ENCODE measurements at regions not wholly inside any gene's neighbourhood (a gene's known extent, or its start where the extent isn't known, plus 50 kb on each side); places are given as distances from the start of the nearest gene placed in this dataset.

DNA sequence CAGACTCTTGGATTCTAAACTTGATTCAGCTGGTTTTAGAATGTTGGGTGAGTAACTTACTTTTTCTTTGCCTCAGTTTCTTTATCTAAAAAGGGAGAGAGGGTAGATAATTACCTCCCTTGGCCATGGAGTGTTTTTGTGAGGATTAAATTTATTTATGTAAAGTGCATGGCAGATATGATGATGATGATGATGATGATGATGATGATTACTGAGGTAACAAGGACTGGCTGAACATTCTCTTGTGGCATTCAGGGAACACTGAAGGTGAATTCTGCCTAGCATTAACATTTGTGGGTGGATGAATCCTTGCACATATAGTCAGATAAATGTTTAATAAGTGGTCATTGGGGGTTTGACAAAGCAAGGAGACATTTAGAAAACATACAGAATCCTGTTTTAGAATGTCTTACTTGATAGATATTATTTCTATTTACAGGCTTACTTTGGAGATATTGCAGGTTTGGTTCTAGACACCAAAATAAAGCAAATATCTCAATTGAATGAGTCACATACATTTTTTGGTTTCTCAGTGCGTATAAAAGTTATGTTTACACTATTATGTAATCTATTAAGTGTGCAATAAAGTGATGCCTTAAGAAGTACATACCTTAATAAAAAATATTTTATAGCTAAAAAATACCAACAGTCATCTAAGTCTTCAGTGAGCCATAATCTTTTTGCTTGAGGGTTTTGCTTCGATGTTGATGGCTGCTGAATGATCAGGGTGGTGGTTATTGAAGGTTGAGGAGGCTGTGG lies 123.2 kb downstream of the SNAPC1 start:
- TF ChIP-seq, protein P1, sequence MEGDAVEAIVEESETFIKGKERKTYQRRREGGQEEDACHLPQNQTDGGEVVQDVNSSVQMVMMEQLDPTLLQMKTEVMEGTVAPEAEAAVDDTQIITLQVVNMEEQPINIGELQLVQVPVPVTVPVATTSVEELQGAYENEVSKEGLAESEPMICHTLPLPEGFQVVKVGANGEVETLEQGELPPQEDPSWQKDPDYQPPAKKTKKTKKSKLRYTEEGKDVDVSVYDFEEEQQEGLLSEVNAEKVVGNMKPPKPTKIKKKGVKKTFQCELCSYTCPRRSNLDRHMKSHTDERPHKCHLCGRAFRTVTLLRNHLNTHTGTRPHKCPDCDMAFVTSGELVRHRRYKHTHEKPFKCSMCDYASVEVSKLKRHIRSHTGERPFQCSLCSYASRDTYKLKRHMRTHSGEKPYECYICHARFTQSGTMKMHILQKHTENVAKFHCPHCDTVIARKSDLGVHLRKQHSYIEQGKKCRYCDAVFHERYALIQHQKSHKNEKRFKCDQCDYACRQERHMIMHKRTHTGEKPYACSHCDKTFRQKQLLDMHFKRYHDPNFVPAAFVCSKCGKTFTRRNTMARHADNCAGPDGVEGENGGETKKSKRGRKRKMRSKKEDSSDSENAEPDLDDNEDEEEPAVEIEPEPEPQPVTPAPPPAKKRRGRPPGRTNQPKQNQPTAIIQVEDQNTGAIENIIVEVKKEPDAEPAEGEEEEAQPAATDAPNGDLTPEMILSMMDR (IDR thresholded peaks at IDR 0.05; ENCODE audit: unreplicated experiment in 3 of 3), result no peak
- peaks cover 4% of the 10 kb centered on the region for H3K27me3 Mint-ChIP-seq (ENCODE audit: low read depth)
- no peaks in the 10 kb centered on the region for H3K36me3 Mint-ChIP-seq (ENCODE audit: low read depth)
- H3K4me3 Mint-ChIP-seq, result no peak overlapping the region
- no peak overlapping the region for H3K27ac Mint-ChIP-seq
- peaks cover 4% of the 10 kb centered on the region for H3K4me1 Mint-ChIP-seq
- H3K9me3 Mint-ChIP-seq, result no peaks in the 10 kb centered on the region

DNA sequence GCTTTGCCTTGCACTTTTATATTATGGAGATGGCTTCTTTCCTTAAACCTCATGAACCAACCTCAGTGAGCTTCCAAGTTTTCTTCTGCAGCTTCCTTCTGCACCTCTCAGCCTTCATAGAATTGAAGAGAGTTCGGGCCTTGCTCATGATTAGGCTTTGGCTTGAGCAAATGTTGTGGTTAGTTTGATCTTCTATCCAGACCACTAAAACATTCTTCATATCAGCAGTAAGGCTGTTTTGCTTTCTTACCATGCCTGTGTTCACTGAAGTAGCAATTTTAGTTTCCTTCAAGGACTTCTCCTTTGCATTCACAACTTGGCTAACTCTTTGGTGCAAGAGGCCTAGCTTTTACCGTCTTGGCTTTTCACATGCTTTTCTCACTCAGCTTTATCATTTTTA lies 125.4 kb downstream of the SNAPC1 start:
- H3K9me3 Mint-ChIP-seq, result no peaks in the 10 kb centered on the region
- H3K4me3 Mint-ChIP-seq, result no peak overlapping the region
- peaks cover 4% of the 10 kb centered on the region for H3K4me1 Mint-ChIP-seq
- no peaks in the 10 kb centered on the region for H3K36me3 Mint-ChIP-seq (ENCODE audit: low read depth)
- no peak overlapping the region for H3K27ac Mint-ChIP-seq
- TF ChIP-seq, protein P1 (IDR thresholded peaks at IDR 0.05; ENCODE audit: unreplicated experiment in 3 of 3), result no peak
- peaks cover 12% of the 10 kb centered on the region for H3K27me3 Mint-ChIP-seq (ENCODE audit: low read depth)

DNA sequence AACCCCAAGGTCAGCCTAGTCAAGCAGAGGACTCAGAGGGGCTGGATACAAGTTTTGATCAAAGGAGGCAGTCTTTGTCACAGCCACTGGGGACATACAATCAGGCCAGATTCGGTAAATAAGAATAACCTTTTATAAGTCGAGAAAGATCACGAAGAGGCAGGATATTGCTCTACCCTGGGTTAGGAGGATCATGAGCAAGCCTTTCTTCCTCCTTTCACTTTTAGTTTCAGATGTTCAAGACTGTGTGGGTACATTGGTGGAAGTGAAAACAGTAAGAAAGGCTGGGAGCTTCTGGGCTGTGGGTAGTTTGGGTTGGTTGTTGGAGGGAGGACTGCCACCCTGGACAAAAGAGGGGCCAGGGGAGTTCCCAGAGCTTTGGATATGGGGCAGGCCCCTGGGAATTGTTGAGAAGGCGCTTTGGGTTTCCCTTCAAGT lies 127.7 kb downstream of the SNAPC1 start:
- TF ChIP-seq, protein P1 (IDR thresholded peaks at IDR 0.05; ENCODE audit: unreplicated experiment in 3 of 3), result no peak
- no peaks in the 10 kb centered on the region for H3K36me3 Mint-ChIP-seq (ENCODE audit: low read depth)
- peaks cover 3% of the 10 kb centered on the region for H3K4me1 Mint-ChIP-seq
- H3K4me3 Mint-ChIP-seq, result no peak overlapping the region
- no peaks in the 10 kb centered on the region for H3K9me3 Mint-ChIP-seq
- H3K27me3 Mint-ChIP-seq (ENCODE audit: low read depth), result peaks cover 15% of the 10 kb centered on the region
- H3K27ac Mint-ChIP-seq, result no peak overlapping the region

DNA sequence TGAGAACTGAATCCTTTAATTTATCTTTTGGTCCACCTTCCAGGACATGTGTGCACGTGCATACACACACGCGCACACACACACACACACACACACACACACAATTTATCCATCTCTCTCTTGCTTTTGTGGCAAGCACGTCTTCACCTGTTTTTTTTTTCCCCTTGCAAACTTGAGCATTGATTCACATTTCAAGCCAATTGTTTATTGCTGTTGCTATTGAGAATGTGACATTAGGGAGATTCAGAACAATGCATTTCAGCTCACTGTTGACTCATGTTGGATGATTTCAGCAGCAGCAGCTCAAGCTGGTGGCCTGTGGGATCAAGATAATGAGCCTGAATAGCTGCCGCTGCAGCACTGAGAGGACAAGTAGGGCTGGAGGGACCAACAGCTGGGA lies 128.9 kb downstream of the SNAPC1 start:
- Mint-ChIP-seq H3K4me1 (no peaks in the 10 kb centered on the region), H3K27ac (no peak overlapping the region), H3K4me3 (no peak overlapping the region), H3K9me3 (no peaks in the 10 kb centered on the region), H3K27me3 (ENCODE audit: low read depth) (peaks cover 15% of the 10 kb centered on the region), H3K36me3 (ENCODE audit: low read depth) (no peaks in the 10 kb centered on the region)
- TF ChIP-seq, protein P1 (IDR thresholded peaks at IDR 0.05; ENCODE audit: unreplicated experiment in 3 of 3), result no peak

DNA sequence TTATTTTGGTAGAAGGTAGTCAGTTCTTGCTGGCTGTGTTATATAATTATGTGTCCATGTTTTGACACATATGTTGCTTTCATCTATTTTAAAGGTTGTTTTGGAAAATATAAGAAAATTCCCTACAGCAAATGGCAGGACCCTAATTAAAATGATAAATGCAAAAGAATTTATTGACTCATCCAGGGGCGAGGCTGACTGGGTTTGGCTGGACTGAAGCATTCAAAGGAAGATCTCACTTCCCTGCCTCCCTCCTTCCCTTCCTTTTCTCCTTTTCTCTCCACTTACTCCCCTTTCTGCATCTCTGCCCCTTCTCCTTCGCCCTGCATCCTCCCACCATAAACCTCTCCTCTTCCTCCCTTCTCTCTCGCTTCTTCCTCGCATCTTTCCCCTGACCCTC lies 129.6 kb downstream of the SNAPC1 start:
- no peaks in the 10 kb centered on the region for H3K9me3 Mint-ChIP-seq
- H3K36me3 Mint-ChIP-seq (ENCODE audit: low read depth), result no peaks in the 10 kb centered on the region
- no peaks in the 10 kb centered on the region for H3K4me1 Mint-ChIP-seq
- no peak overlapping the region for H3K4me3 Mint-ChIP-seq
- TF ChIP-seq, protein P1 (IDR thresholded peaks at IDR 0.05; ENCODE audit: unreplicated experiment in 3 of 3), result no peak
- peaks cover 15% of the 10 kb centered on the region for H3K27me3 Mint-ChIP-seq (ENCODE audit: low read depth)
- no peak overlapping the region for H3K27ac Mint-ChIP-seq

DNA sequence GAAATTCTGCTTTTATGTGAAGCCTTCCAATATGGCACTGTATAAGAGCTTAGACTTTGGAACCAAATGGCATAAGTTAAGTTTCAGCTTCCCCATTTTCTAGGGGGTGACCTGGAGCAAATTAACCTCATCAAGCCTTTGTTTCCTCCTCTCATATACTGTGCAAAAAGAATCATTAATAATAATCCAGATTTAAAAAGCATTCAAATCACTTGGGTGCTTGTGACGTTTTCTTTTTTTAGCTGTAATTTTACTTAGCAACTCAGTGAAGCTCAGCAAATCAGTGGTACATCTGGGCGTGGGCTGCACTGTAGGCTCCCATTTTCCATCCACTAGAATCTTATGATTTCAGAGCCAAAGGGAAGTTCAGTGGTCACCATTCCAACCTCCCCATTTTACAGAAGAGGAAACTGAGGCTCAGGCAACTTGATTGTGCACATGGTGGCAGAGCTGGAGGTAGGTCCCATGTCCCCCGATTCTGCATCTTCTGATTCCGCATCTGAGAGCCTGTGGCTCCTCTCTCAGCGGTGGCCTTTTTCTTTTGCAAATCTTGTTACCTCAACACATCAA lies 131.2 kb downstream of the SNAPC1 start:
- Mint-ChIP-seq H3K27me3 (ENCODE audit: low read depth) (peaks cover 20% of the 10 kb centered on the region), H3K4me3 (no peak overlapping the region), H3K36me3 (ENCODE audit: low read depth) (no peaks in the 10 kb centered on the region), H3K27ac (no peak overlapping the region), H3K9me3 (no peaks in the 10 kb centered on the region), H3K4me1 (no peaks in the 10 kb centered on the region)
- TF ChIP-seq, protein P1 (IDR thresholded peaks at IDR 0.05; ENCODE audit: unreplicated experiment in 3 of 3), result no peak

Data from nephron (organoid).